ENCODE measurements at regions not wholly inside any gene's neighbourhood (a gene's known extent, or its start where the extent isn't known, plus 50 kb on each side); places are given as distances from the start of the nearest gene placed in this dataset.

DNA sequence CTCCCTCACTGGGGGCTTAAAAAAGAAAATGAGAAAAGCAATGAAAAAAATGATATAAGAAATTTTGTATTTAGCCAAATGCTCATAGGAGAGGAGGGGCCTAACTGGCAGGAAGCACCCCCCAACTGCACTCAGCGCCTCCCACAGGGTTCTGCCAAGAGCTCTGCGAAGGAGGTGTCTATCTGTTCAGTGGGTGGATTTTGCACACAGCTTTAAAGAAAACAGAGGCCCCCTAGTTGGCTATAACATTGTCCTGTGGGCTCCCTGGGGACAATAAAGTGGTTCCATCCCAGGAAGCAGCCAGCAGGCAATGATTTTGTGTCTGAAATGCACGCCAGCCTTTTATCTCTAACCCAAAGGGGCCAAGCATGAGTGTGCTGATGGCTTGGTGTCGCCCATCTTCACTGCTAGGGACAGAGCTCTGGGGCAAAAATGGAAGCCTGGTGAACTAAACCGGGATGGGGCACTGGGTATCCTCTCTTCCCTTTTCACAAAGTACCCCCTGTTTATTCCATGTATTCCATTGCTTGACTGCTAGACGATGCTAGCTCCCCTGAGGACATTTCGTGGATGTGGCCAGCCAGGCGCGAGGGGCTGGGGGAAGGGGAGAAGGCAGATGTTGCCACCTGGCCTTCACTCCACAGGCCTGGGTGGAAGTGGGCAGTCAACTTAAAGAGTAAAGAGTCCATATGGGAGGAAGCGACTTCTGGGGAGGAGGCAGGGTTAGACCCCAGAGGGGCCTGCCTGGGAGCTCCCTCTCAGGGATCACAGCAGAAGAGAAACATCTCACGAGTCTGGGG is 205.7 kb downstream of the CYP26B1 start (continued):
- TF ChIP-seq NANOG (IDR thresholded peaks at IDR 0.05; ENCODE audit: insufficient read depth, low read depth, low read length, poor library complexity, severe bottlenecking) = no peak
- TF ChIP-seq KDM5A (IDR thresholded peaks at IDR 0.05; ENCODE audit: low read length) = no peak
- TF ChIP-seq GTF2F1 (IDR thresholded peaks at IDR 0.05; ENCODE audit: borderline replicate concordance, low read depth, low read length) = no peak
- no peak for TF ChIP-seq RXRA (IDR thresholded peaks at IDR 0.05; ENCODE audit: insufficient read depth, low read depth, low read length)
